BLaER1 (cell line): ENCODE measurements at regions not wholly inside any gene's neighbourhood (a gene's known extent, or its start where the extent isn't known, plus 50 kb on each side); places are given as distances from the start of the nearest gene placed in this dataset.

Source experiments
- H3K27ac ChIP-seq: shearing (Covaris generic); formaldehyde crosslinking; 2 replicates; pipeline ENCODE4 v1.8.1; 2022
- H3K27me3 ChIP-seq: shearing (Covaris generic); formaldehyde crosslinking; 2 replicates; pipeline ENCODE4 v1.8.1; 2022
- H3K36me3 ChIP-seq: shearing (Covaris generic); formaldehyde crosslinking; 2 replicates; pipeline ENCODE4 v1.8.1; 2022
- H3K4me1 ChIP-seq: shearing (Covaris generic); formaldehyde crosslinking; 2 replicates; pipeline ENCODE4 v1.8.1; 2022
- H3K4me2 ChIP-seq: shearing (Covaris generic); formaldehyde crosslinking; 2 replicates; pipeline ENCODE4 v1.8.1; 2022
- H3K4me3 ChIP-seq: shearing (Covaris generic); formaldehyde crosslinking; 2 replicates; pipeline ENCODE4 v1.8.1; 2022
- H3K9ac ChIP-seq: shearing (Covaris generic); formaldehyde crosslinking; 2 replicates; pipeline ENCODE4 v1.8.1; 2022
- H3K9me3 ChIP-seq: shearing (Covaris generic); formaldehyde crosslinking; 2 replicates; pipeline ENCODE4 v1.8.1; 2022
- H4K20me1 ChIP-seq: shearing (Covaris generic); formaldehyde crosslinking; 2 replicates; pipeline ENCODE4 v1.8.1; 2022
- Cebpa-rat ChIP-seq: shearing (Covaris generic); IDR thresholded peaks from 2 replicates; pipeline ENCODE4 v1.8.1; 2022

GRCh38 chr2:15834381-15835031, 105.8 kb upstream of the MYCN start:
- Histone ChIP-seq H3K36me3 (no peaks in the 10 kb centered on the region), H3K9me3 (no peaks in the 10 kb centered on the region)

GRCh38 chr2:15835991-15836688, 104.2 kb upstream of the MYCN start:
- H3K27me3 ChIP-seq, result no peaks in the 10 kb centered on the region
- H4K20me1 ChIP-seq, result no peaks in the 10 kb centered on the region
- no peak overlapping the region for H3K4me3 ChIP-seq
- H3K36me3 ChIP-seq, result no peaks in the 10 kb centered on the region
- no peak overlapping the region for H3K27ac ChIP-seq
- H3K9ac ChIP-seq, result no peak overlapping the region
- H3K4me1 ChIP-seq, result no peaks in the 10 kb centered on the region
- TF ChIP-seq Cebpa-rat, result no peak
- no peaks in the 10 kb centered on the region for H3K9me3 ChIP-seq
- no peak overlapping the region for H3K4me2 ChIP-seq

More at GRCh38 chr2:15834381-15835031, 105.8 kb upstream of the MYCN start:
- H3K4me1 ChIP-seq, result no peaks in the 10 kb centered on the region
- no peak overlapping the region for H3K4me3 ChIP-seq
- H3K27me3 ChIP-seq, result no peaks in the 10 kb centered on the region
- H3K27ac ChIP-seq, result no peak overlapping the region
- no peaks in the 10 kb centered on the region for H4K20me1 ChIP-seq
- H3K4me2 ChIP-seq, result no peak overlapping the region
- no peak overlapping the region for H3K9ac ChIP-seq
- TF ChIP-seq Cebpa-rat, result no peak

- Histone ChIP-seq H3K27ac (no peak overlapping the region), H3K4me3 (no peak overlapping the region), H3K4me1 (no peaks in the 10 kb centered on the region), H3K9me3 (no peaks in the 10 kb centered on the region), H3K36me3 (no peaks in the 10 kb centered on the region), H4K20me1 (no peaks in the 10 kb centered on the region), H3K9ac (no peak overlapping the region), H3K27me3 (no peaks in the 10 kb centered on the region), H3K4me2 (no peak overlapping the region)
- TF ChIP-seq Cebpa-rat, result no peak
Measured at GRCh38 chr2:15836689-15837610, 103.4 kb upstream of the MYCN start.

GRCh38 chr2:15838481-15839090, 101.8 kb upstream of the MYCN start:
- H3K4me2 ChIP-seq, result no peak overlapping the region
- no peak for TF ChIP-seq Cebpa-rat
- no peak overlapping the region for H3K4me3 ChIP-seq
- H3K27ac ChIP-seq, result no peak overlapping the region
- H3K4me1 ChIP-seq, result no peaks in the 10 kb centered on the region
- H3K27me3 ChIP-seq, result no peaks in the 10 kb centered on the region
- H3K9me3 ChIP-seq, result no peaks in the 10 kb centered on the region
- no peak overlapping the region for H3K9ac ChIP-seq
- no peaks in the 10 kb centered on the region for H4K20me1 ChIP-seq
- no peaks in the 10 kb centered on the region for H3K36me3 ChIP-seq

GRCh38 chr2:15839426-15840124, 100.8 kb upstream of the MYCN start:
- no peak overlapping the region for H3K4me3 ChIP-seq
- TF ChIP-seq Cebpa-rat, result no peak
- no peak overlapping the region for H3K27ac ChIP-seq
- H3K4me1 ChIP-seq, result no peaks in the 10 kb centered on the region
- H3K9ac ChIP-seq, result no peak overlapping the region
- no peaks in the 10 kb centered on the region for H4K20me1 ChIP-seq
- H3K4me2 ChIP-seq, result no peak overlapping the region
- H3K36me3 ChIP-seq, result no peaks in the 10 kb centered on the region
- H3K27me3 ChIP-seq, result no peaks in the 10 kb centered on the region
- H3K9me3 ChIP-seq, result no peaks in the 10 kb centered on the region

- no peaks in the 10 kb centered on the region for H3K36me3 ChIP-seq
- H3K4me1 ChIP-seq, result no peaks in the 10 kb centered on the region
- no peaks in the 10 kb centered on the region for H3K9me3 ChIP-seq
- H3K4me2 ChIP-seq, result no peak overlapping the region
- no peaks in the 10 kb centered on the region for H3K27me3 ChIP-seq
- no peak overlapping the region for H3K4me3 ChIP-seq
- H3K27ac ChIP-seq, result no peak overlapping the region
- no peak for TF ChIP-seq Cebpa-rat
- no peaks in the 10 kb centered on the region for H4K20me1 ChIP-seq
- H3K9ac ChIP-seq, result no peak overlapping the region
Measured at GRCh38 chr2:15840148-15840547, 100.2 kb upstream of the MYCN start.

GRCh38 chr2:15840969-15841368, 99.4 kb upstream of the MYCN start:
- H3K27ac ChIP-seq, result no peak overlapping the region
- no peaks in the 10 kb centered on the region for H3K9me3 ChIP-seq
- H3K4me1 ChIP-seq, result no peaks in the 10 kb centered on the region
- no peak for TF ChIP-seq Cebpa-rat
- H3K27me3 ChIP-seq, result no peaks in the 10 kb centered on the region
- no peaks in the 10 kb centered on the region for H3K36me3 ChIP-seq
- no peak overlapping the region for H3K4me2 ChIP-seq
- no peak overlapping the region for H3K4me3 ChIP-seq
- no peaks in the 10 kb centered on the region for H4K20me1 ChIP-seq
- no peak overlapping the region for H3K9ac ChIP-seq

GRCh38 chr2:15841776-15842560, 98.4 kb upstream of the MYCN start:
- no peak overlapping the region for H3K4me2 ChIP-seq
- H3K36me3 ChIP-seq, result no peaks in the 10 kb centered on the region
- H3K9ac ChIP-seq, result no peak overlapping the region
- H3K4me3 ChIP-seq, result no peak overlapping the region
- no peaks in the 10 kb centered on the region for H3K4me1 ChIP-seq
- no peaks in the 10 kb centered on the region for H4K20me1 ChIP-seq
- no peaks in the 10 kb centered on the region for H3K27me3 ChIP-seq
- H3K27ac ChIP-seq, result no peak overlapping the region
- TF ChIP-seq Cebpa-rat, result no peak
- no peaks in the 10 kb centered on the region for H3K9me3 ChIP-seq
